K562 (cell line): ENCODE measurements at regions not wholly inside any gene's neighbourhood (a gene's known extent, or its start where the extent isn't known, plus 50 kb on each side); places are given as distances from the start of the nearest gene placed in this dataset.

Experiments used
- FOXA3 ChIP-seq, 2 experiments: fragments of 450-650 bp in 1 of 2; sonication (generic) in 1 of 2; formaldehyde crosslinking; IDR thresholded peaks in 1 of 2; conservative IDR thresholded peaks in 1 of 2; 2 replicates each; pipeline versions ENCODE4 v1.4.0 to v1.8.0; 2020 to 2022; ENCODE audit warnings: mild to moderate bottlenecking in 2 of 2, missing genetic modification reagents in 1 of 2
- PRPF4 ChIP-seq: fragments of 200-400 bp; formaldehyde crosslinking; IDR thresholded peaks from one replicate; pipeline ENCODE4 v1.6.1; 2017; ENCODE audit warnings: low read length, low read depth, mild to moderate bottlenecking; ENCODE audit not compliant: insufficient read depth, poor library complexity, severe bottlenecking
- SP2 ChIP-seq: IDR thresholded peaks from 2 replicates; pipeline ENCODE4 v1.6.1; 2011; ENCODE audit warnings: mild to moderate bottlenecking, low read depth, low read length, moderate library complexity; ENCODE audit not compliant: poor library complexity, severe bottlenecking; ENCODE audit errors: extremely low read depth
- U2AF1 ChIP-seq: fragments of 200-400 bp; formaldehyde crosslinking; optimal IDR thresholded peaks from 2 replicates; pipeline ENCODE3; 2017; ENCODE audit warnings: mild to moderate bottlenecking, low read depth, low read length, moderate library complexity
- ZNF316 ChIP-seq: fragments of 450-650 bp; IDR thresholded peaks from 2 replicates; pipeline ENCODE4 v1.6.1; 2016
- ZNF318 ChIP-seq, 2 experiments: fragments of 450-650 bp; IDR thresholded peaks; 2 replicates each; pipeline ENCODE4 v1.6.1; 2016; ENCODE audit warnings: mild to moderate bottlenecking in 2 of 2, borderline replicate concordance in 1 of 2, low read depth in 1 of 2, moderate library complexity in 1 of 2
- ZNF695 ChIP-seq: fragments of 450-650 bp; formaldehyde crosslinking; IDR thresholded peaks from 2 replicates; pipeline ENCODE4 v1.4.0; 2020; ENCODE audit warnings: mild to moderate bottlenecking, moderate library complexity
- ZNF707 ChIP-seq: fragments of 250-450 bp; sonication (Bioruptor Pico); conservative IDR thresholded peaks from 2 replicates; pipeline ENCODE4 v1.8.0; 2022; ENCODE audit warnings: inconsistent platforms, mild to moderate bottlenecking, moderate library complexity

GRCh38 chr22:34214372-34214771 lies 294.1 kb upstream of the LARGE1 start (continued):
- TF ChIP-seq ZNF318 (IDR thresholded peaks at IDR 0.05; ENCODE audit: borderline replicate concordance in 1 of 2, low read depth in 1 of 2) (no peak), PRPF4 (no peak), SP2 (no peak), ZNF695 (no peak), ZNF316 (no peak), U2AF1 (no peak), ZNF707 (CRISPR knock-in tag) (no peak), FOXA3 (CRISPR knock-in tag; conservative IDR thresholded peaks at IDR 0.05 in 1 of 2, IDR thresholded peaks at IDR 0.05 in 1 of 2) (no peak)
- TF ChIP-seq, all 486 proteins: peak for 0
